Globus pallidus (tissue), 1 donor: ENCODE measurements at regions not wholly inside any gene's neighbourhood (a gene's known extent, or its start where the extent isn't known, plus 50 kb on each side); places are given as distances from the start of the nearest gene placed in this dataset.
A peak's percentile ranks its signal among the peaks of the same experiment; 100 is the strongest.
"Not testable (repeated sequence)": the region's sequence is repeated elsewhere in the genome, so short reads cannot be mapped to it uniquely, and the experiment has no call there.

Experiments used
- DNase-seq: peaks from one replicate; pipeline ENCODE4 v3.0.0-alpha.2; 2015; ENCODE audit warnings: low spot score

GRCh38 chr13:39893808-39894207 is 238.3 kb downstream of the COG6 start:
- peak; percentile 13 for DNase-seq

GRCh38 chr13:39894586-39894985 is 239.1 kb downstream of the COG6 start:
- DNase-seq: no peak

GRCh38 chr13:39895254-39895653 is 239.8 kb downstream of the COG6 start:
- DNase-seq: no peak

- DNase-seq: no peak
Measured at GRCh38 chr13:39897636-39898035, 242.2 kb downstream of the COG6 start.

GRCh38 chr13:39900106-39900750 is 244.8 kb downstream of the COG6 start:
- no peak for DNase-seq

GRCh38 chr13:39904959-39905358 is 249.5 kb downstream of the COG6 start:
- no peak for DNase-seq

GRCh38 chr13:39909634-39910033 is 254.2 kb downstream of the COG6 start:
- no peak for DNase-seq

GRCh38 chr13:39910041-39910440 is 254.6 kb downstream of the COG6 start:
- no peak for DNase-seq

GRCh38 chr13:39910833-39911232 is 255.4 kb downstream of the COG6 start:
- DNase-seq: no peak

GRCh38 chr13:39913339-39913738 is 257.9 kb downstream of the COG6 start:
- DNase-seq: no peak

GRCh38 chr13:39913928-39914327 is 258.5 kb downstream of the COG6 start:
- peak; percentile 5 for DNase-seq

- no peak for DNase-seq
Measured at GRCh38 chr13:39915418-39915817, 260.0 kb downstream of the COG6 start.

GRCh38 chr13:39916330-39916729 is 260.9 kb downstream of the COG6 start:
- no peak for DNase-seq

- DNase-seq: no peak
Measured at GRCh38 chr13:39918620-39919236, 263.3 kb downstream of the COG6 start.

GRCh38 chr13:39920613-39921012 is 265.2 kb downstream of the COG6 start:
- no peak for DNase-seq

GRCh38 chr13:39926345-39926744 is 270.9 kb downstream of the COG6 start:
- DNase-seq: no peak

GRCh38 chr13:39928261-39928660 is 272.8 kb downstream of the COG6 start:
- no peak for DNase-seq

GRCh38 chr13:39929583-39929982 is 274.1 kb downstream of the COG6 start:
- no peak for DNase-seq

- no peak for DNase-seq
Measured at GRCh38 chr13:39930060-39930459, 274.6 kb downstream of the COG6 start.

- no peak for DNase-seq
Measured at GRCh38 chr13:39930544-39931444, 275.3 kb downstream of the COG6 start.

- DNase-seq: no peak
Measured at GRCh38 chr13:39931505-39931904, 276.0 kb downstream of the COG6 start.

- not testable (repeated sequence) for DNase-seq
Measured at GRCh38 chr13:39932514-39932913, 277.1 kb downstream of the COG6 start.

GRCh38 chr13:39935155-39935554 is 279.7 kb downstream of the COG6 start:
- no peak for DNase-seq
